ENCODE measurements at regions not wholly inside any gene's neighbourhood (a gene's known extent, or its start where the extent isn't known, plus 50 kb on each side); places are given as distances from the start of the nearest gene placed in this dataset.
A peak's percentile ranks its signal among the peaks of the same experiment; 100 is the strongest.

- no peak for DNase-seq (ENCODE audit: low read depth)
Measured at GRCh38 chr18:60663060-60663989, 290.8 kb upstream of the MC4R start.

DNA sequence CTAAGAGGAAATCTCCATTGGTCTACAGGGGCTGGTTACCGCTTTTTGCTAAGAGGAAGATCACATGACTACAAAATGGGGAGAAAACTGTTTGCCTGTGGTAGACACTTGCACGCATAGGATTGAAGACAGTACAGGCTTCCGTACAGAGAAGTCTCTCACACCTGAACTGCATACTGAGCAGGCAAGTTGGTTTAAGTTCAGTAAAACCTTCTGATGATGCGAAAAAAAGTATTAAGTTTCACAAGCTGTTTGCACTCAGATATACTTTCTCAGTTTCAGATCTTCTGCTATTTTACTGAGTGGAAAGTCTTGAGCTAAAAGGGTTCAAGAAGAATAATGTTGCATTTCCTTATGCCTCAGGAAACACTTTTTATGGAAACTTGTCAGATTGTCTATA, 292.2 kb upstream of the MC4R start:
- DNase-seq (ENCODE audit: low read depth) = no peak

GRCh38 chr18:60667016-60667415, 294.4 kb upstream of the MC4R start:
- no peak for DNase-seq (ENCODE audit: low read depth)

- DNase-seq (ENCODE audit: low read depth) = no peak
Measured at GRCh38 chr18:60668583-60668982, 296.0 kb upstream of the MC4R start.

GRCh38 chr18:60669938-60670337, 297.4 kb upstream of the MC4R start:
- DNase-seq (ENCODE audit: low read depth) = no peak

- no peak for DNase-seq (ENCODE audit: low read depth)
Measured at GRCh38 chr18:60671021-60671420, 298.4 kb upstream of the MC4R start.

GRCh38 chr18:60675126-60675525, 302.6 kb upstream of the MC4R start:
- DNase-seq (ENCODE audit: low read depth) = no peak

DNA sequence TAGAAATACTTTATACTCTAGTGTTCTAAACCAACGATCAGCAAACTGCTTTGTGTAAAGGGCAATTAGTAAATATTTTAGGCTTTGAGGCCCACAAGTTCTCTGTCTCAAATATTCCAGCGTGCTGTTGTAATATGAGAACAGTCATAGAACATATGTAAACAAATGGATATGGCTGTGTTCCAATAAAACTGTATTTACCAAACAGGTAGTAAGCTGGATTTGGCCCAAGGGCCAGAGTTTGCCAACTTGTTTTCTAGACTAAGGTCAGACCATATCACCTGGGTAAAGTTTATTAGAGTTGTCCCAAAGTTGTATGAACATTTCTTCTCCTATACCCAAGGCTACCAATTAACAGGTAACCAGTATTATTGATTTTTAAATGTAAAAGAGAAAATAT, 303.2 kb upstream of the MC4R start:
- no peak for DNase-seq (ENCODE audit: low read depth)

DNA sequence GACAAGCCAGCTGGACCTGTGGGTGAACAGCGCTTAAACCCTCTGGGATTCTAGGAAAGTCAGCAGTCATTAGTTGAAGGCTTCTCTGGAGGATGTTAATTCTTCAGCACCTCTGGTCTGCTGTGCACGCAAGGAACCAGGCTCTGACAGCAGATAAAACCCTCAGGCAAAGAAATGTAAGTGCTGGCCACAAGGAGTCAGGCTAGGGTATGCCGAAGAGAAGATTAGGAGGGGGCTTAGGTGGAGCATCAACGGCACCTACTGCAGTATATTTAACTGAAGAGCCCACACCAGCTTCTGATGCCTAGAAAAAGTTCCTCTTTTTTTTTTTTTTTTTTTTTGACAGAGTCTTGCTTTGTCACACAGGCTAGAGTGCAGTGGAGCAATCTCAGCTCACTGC, 304.2 kb upstream of the MC4R start:
- DNase-seq (ENCODE audit: low read depth) = no peak

DNA sequence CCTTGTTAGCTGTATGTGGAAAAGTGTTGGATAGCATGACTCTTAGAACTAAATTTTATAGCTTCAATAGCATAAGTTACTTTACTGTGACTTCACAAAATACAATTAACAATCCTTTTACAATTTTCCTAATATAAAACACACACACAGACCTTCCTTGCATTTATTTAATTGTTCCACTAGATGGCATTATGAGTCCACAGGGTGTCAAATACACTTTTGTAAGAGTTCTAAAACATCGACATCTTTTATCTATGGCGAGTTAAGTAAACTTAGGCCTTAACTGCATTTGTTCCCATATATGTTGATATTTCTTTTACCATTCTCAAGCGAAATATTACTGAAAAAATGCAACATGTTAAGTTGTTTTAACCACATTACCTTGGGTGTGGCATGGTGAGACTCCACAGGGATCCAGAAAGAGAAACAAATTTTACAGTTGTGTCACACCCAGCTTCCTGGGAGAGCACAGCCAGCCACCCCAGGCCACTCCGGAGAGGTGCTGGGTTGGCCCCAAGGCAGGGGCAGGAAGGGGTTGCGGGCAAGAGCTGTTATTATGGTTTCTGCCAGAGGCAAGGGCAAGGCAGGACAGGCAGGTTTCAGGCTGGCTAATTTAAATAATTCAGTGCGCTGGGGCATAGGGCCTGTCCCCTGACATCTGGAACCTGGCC, 312.4 kb upstream of the MC4R start:
- peak; percentile 1 for DNase-seq (ENCODE audit: low read depth)

DNA sequence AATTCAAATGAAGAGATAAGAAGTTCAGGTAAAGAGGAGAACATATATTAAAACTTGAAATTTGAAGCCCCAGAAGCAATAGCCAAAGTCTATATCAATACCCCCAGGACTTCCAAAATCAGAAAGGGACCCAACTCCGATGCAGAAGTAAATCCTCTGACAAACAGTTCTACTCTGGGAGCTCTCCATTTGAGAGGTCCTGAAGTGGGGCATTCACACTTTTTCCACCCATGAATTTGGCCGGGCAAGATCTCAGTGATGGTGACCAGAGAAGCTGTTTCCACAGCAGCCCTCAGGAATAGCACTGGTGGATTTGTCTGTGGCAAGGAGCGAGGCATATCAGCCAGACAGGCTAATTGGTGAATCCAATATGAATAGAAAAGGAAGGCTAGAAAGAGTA, 313.6 kb upstream of the MC4R start:
- no peak for DNase-seq (ENCODE audit: low read depth)

GRCh38 chr18:60691061-60691460, 318.5 kb upstream of the MC4R start:
- no peak for DNase-seq (ENCODE audit: low read depth)

GRCh38 chr18:60693426-60693825, 320.9 kb upstream of the MC4R start:
- DNase-seq (ENCODE audit: low read depth) = no peak

DNA sequence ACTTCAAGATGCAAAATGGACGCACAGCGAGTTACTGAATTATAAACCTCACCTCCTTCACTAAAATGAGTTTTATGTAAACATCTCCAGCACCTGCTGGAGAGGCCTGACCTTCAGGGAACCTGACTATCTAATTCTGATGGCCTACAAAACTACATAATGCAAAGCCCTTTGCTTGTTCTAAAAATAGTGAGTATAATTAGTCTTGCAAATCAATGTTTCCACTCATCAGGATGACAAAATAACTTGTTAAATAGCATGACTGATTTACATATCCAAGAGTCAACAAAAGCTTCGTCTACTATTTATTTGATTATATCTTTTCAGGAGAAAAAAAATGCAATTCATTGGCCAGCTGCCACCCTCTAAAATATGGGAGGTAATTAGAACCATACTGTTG, 326.3 kb upstream of the MC4R start:
- DNase-seq (ENCODE audit: low read depth) = no peak

- DNase-seq (ENCODE audit: low read depth) = no peak
Measured at GRCh38 chr18:60722742-60723141, 350.2 kb upstream of the MC4R start.

GRCh38 chr18:60732143-60732542, 359.6 kb upstream of the MC4R start:
- DNase-seq (ENCODE audit: low read depth) = no peak

DNA sequence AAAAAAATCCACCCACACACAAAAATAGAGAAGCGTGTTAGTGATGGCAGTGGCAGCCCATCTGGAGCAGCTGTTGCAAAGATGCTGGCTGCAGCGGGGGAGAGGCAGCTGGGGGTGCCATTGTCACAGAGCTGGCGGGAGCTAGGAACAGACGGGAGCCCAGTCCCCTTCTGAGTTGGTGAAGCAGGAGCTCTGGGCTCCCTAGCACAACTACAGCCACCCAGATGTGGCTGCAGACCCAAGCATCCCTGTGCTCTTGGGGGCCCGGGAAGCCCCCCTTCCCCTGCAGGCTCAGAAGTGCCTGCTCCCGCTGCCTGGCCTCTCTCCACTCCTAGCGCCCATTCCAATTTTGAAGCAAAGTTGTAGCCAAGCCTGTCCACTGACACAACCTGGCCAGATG, 366.6 kb upstream of the MC4R start:
- DNase-seq (ENCODE audit: low read depth) = no peak

DNA sequence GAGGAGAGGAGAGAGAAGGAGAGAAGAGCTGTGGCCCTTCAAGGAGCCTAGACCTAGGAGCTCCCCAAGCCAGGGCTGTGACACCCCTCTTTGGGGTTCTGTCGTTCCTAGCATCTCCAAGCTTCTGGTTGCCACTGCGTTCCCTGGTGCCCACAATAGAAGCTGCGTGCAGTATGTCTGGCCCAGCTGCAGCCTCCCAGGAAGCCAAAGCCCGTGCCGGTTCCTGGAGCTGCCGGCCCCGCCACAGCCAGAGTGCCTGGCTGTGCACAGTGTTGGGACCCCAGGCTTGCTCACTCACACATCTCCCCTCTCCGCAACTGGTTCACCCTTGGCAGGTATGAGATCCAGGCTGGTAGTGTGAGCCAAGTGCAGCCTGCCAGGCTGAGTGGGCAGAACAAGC, 367.7 kb upstream of the MC4R start:
- DNase-seq (ENCODE audit: low read depth) = no peak

DNA sequence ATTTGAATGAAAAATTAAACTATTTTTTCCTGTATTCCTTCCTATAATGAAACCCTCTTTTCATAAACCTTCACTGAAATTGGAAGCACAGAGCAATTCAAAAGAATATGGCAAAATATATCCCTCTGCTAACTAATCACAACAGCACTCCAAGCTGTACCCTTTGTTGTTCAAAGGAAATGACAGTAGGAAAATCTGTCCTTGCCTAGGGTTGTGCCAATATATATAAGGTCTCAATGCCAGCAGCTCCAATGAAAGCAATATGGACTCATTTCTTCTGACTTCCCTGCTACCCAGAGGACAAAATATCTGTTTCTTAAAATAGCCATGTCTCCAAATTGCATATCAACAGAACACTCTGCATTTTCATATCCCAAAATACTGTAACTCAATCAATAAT, 373.9 kb upstream of the MC4R start:
- no peak for DNase-seq (ENCODE audit: low read depth)

- no peak for DNase-seq (ENCODE audit: low read depth)
Measured at GRCh38 chr18:60746919-60747318, 374.3 kb upstream of the MC4R start.

DNA sequence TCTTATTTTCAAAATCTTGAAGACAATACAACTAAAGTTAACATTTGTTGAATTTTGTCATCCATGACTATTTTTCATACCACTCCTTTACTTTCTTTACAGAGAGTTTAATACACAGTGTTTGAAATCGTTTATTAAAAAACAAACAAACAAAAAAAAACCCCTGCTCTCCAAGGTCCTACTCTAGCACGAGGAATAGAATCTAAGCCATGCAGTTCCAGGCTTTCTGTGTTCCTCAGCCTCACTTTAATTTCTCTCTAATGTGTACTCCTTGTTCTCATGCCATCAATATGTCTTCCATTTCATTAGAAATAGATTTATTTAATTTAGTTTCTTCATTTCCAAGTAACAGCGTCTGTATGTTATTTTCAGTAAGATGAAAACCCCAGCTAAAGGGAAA, 381.2 kb upstream of the MC4R start:
- no peak for DNase-seq (ENCODE audit: low read depth)

- DNase-seq (ENCODE audit: low read depth) = no peak
Measured at GRCh38 chr18:60754413-60755009, 381.9 kb upstream of the MC4R start.

GRCh38 chr18:60755134-60755533, 382.6 kb upstream of the MC4R start:
- DNase-seq (ENCODE audit: low read depth) = no peak

Measured in forelimb muscle (tissue), 1 donor.